Left lung (tissue), 4 donors: ENCODE measurements at regions not wholly inside any gene's neighbourhood (a gene's known extent, or its start where the extent isn't known, plus 50 kb on each side); places are given as distances from the start of the nearest gene placed in this dataset.

ENCODE experiments used
- ATAC-seq: fragments of 200-7000 bp; cut with Tn5 transposase; one replicate; pipeline ENCODE4 v1.9.1; 2020; ENCODE audit warnings: moderate library complexity
- DNase-seq, 4 donors: peaks; one replicate each; pipeline ENCODE4 v3.0.0-alpha.2; 2013 to 2020
- H3K27ac ChIP-seq, 2 donors: fragments of 200-600 bp; sonication (generic) in 1 of 2; one replicate each; pipeline versions ENCODE4 v1.5.0 to v1.8.0; 2020 to 2021
- H3K27me3 ChIP-seq, 2 donors: fragments of 200-600 bp; sonication (generic) in 1 of 2; one replicate each; pipeline versions ENCODE4 v1.5.0 to v1.8.0; 2020 to 2021
- H3K36me3 ChIP-seq, 2 donors: fragments of 200-600 bp; sonication (generic) in 1 of 2; one replicate each; pipeline versions ENCODE4 v1.5.0 to v1.8.0; 2020 to 2021
- H3K4me1 ChIP-seq, 2 donors: fragments of 200-600 bp; one replicate each; pipeline ENCODE4 v1.8.0; 2021
- H3K4me3 ChIP-seq, 2 donors: fragments of 200-600 bp; sonication (generic) in 1 of 2; one replicate each; pipeline versions ENCODE4 v1.5.0 to v1.8.0; 2020 to 2021; ENCODE audit warnings: mild to moderate bottlenecking in 1 of 2
- H3K9me3 ChIP-seq, 2 donors: fragments of 200-600 bp; sonication (generic) in 1 of 2; one replicate each; pipeline versions ENCODE4 v1.5.0 to v1.8.0; 2020 to 2021
- intact Hi-C, 2 donors: fragments of 100-400 bp; cut with DNase I; formaldehyde crosslinking; loops; one replicate each; pipeline versions ENCODE4 v1.11.2 to v1.14.2; 2022
- TF ChIP-seq, protein P1 (sequence below), 2 donors: fragments of 200-600 bp; sonication (generic) in 1 of 2; IDR thresholded peaks; one replicate each; pipeline versions ENCODE4 v1.5.0 to v1.8.0; 2021; ENCODE audit warnings: antibody characterized with exemption in 2 of 2
- donor health status: DM: no; HTN: yes; CAD: no.
- donor health status: DM: no; HTN: no; CAD: no.

DNA sequence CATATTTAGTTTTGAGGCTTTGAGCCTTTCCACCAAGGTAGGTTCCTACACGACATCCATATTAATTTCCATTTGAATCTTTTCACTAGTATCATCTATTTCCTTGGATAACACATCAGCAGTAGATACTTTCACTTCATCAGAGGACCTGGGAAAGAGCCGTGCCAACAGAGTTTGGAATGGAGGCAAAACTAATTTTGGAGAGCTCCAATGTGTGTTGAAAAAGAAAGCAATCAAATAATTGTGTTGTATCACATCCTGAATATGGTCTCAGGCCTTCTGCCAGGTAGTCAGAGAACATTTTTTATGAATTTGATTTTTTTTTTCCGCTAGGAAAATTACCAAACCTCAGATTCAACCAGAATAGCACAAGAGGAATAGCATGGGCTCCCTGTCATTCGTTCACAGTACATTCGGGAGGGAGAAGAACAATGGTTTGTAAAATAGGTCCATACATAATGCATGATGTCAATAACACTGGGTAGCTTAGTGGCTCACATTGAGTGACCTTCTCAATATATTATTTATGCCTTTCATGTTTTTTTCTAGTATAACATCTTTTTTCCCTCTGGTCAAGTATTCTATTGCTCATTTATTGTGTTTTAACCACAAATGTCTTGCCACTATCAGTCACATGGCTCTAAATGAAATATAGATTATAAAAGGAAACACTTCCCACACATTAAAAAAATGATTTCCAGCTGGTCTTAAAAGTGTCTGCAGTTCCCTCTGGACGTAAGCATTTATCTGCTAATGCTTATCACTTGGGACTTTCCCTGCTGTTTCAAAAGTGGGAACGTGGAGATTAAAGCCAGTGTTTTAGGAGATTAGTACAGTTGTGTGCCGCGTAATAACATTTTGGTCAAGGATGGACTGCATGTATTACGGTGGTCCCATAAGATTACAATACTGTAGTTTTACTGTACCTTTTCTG, 68.6 kb upstream of the RAPH1 start:
- no peaks in the 10 kb centered on the region for H3K27me3 ChIP-seq
- H3K4me3 ChIP-seq = no peak overlapping the region
- TF ChIP-seq, protein P1, sequence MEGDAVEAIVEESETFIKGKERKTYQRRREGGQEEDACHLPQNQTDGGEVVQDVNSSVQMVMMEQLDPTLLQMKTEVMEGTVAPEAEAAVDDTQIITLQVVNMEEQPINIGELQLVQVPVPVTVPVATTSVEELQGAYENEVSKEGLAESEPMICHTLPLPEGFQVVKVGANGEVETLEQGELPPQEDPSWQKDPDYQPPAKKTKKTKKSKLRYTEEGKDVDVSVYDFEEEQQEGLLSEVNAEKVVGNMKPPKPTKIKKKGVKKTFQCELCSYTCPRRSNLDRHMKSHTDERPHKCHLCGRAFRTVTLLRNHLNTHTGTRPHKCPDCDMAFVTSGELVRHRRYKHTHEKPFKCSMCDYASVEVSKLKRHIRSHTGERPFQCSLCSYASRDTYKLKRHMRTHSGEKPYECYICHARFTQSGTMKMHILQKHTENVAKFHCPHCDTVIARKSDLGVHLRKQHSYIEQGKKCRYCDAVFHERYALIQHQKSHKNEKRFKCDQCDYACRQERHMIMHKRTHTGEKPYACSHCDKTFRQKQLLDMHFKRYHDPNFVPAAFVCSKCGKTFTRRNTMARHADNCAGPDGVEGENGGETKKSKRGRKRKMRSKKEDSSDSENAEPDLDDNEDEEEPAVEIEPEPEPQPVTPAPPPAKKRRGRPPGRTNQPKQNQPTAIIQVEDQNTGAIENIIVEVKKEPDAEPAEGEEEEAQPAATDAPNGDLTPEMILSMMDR (IDR thresholded peaks at IDR 0.05) = no peak
- no peaks in the 10 kb centered on the region for H3K36me3 ChIP-seq
- H3K27ac ChIP-seq = no peak overlapping the region
- intact Hi-C loops = no loop called here
- peaks cover 0 to 6% of the 10 kb centered on the region in 2 donors for H3K4me1 ChIP-seq
- ATAC-seq = no peak
- no peaks in the 10 kb centered on the region for H3K9me3 ChIP-seq
- DNase-seq = no peak

DNA sequence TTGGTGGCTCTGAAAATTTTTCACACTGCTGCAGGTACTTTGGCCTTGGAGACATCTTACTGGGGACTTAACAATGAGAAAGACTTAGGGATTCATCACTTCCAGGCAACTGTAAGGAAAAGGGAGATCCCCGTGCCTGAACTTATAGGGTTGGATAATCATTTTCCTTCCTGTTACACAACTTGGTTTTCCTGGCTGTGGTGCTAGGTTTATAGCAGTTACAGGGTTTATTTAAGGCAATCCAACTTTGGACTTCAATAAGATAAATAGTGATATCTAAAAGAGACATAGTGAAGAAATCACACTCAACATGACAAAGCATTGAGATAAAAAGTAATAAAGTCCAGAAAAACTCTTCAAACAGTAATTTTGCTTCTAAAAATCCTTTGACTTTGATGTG, 70.2 kb upstream of the RAPH1 start:
- Histone ChIP-seq H3K4me1 (peaks cover 0 to 6% of the 10 kb centered on the region in 2 donors), H3K27ac (no peak overlapping the region), H3K27me3 (no peaks in the 10 kb centered on the region), H3K9me3 (no peaks in the 10 kb centered on the region), H3K4me3 (no peak overlapping the region), H3K36me3 (no peaks in the 10 kb centered on the region)
- intact Hi-C loops = no loop called here
- DNase-seq = peak in 1 of 4 donors; percentile 67
- TF ChIP-seq, protein P1 (IDR thresholded peaks at IDR 0.05) = no peak
- ATAC-seq = no peak

DNA sequence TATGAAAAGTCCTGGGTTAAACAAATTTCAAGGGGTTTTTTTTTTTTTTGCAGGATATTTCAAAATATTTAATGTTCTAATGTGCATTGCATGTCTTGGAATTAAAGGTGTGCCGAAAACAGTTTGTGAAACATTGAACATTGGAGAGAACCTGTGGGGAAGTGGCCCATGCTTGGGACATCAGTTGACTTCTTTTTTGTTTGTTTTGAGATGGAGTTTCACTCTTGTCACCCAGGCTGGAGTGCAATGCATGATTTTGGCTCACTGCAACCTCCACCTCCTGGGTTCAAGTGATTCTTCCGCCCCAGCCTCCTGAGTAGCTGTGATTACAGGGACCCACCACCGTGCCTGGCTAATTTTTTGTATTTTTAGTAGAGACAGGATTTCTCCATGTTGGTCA, 71.0 kb upstream of the RAPH1 start:
- ATAC-seq (no peak), DNase-seq (no peak)
- TF ChIP-seq, protein P1 (IDR thresholded peaks at IDR 0.05) = no peak
- H3K27ac ChIP-seq = no peak overlapping the region
- H3K9me3 ChIP-seq = no peaks in the 10 kb centered on the region
- no peak overlapping the region for H3K4me3 ChIP-seq
- H3K27me3 ChIP-seq = no peaks in the 10 kb centered on the region
- peaks cover 0 to 6% of the 10 kb centered on the region in 2 donors for H3K4me1 ChIP-seq
- no peaks in the 10 kb centered on the region for H3K36me3 ChIP-seq
- intact Hi-C loops = no loop called here

DNA sequence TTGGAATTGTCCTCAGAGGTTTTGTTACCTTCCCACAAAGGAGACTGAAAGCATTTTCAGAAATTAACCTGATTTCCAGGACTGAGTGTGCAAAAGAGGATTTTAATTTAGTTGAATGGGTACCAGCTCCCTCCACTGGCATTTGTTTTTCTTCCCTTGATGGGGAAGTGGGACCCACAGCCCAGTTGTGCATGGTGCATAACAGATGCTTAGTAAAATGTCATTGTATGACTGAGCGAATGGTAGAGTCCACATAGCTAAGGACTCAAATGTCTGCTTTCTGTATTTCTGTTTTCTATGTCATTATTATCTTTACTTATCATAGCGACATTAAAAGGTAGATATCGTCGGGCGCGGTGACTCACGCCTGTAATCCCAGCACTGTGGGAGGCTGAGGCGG, 75.5 kb upstream of the RAPH1 start:
- DNase-seq (no peak), ATAC-seq (no peak)
- no peaks in the 10 kb centered on the region for H3K27me3 ChIP-seq
- H3K36me3 ChIP-seq = no peaks in the 10 kb centered on the region
- H3K9me3 ChIP-seq = no peaks in the 10 kb centered on the region
- intact Hi-C loops = no loop called here
- H3K27ac ChIP-seq = no peak overlapping the region
- no peak overlapping the region for H3K4me3 ChIP-seq
- H3K4me1 ChIP-seq = no peaks in the 10 kb centered on the region
- TF ChIP-seq, protein P1 (IDR thresholded peaks at IDR 0.05) = no peak

DNA sequence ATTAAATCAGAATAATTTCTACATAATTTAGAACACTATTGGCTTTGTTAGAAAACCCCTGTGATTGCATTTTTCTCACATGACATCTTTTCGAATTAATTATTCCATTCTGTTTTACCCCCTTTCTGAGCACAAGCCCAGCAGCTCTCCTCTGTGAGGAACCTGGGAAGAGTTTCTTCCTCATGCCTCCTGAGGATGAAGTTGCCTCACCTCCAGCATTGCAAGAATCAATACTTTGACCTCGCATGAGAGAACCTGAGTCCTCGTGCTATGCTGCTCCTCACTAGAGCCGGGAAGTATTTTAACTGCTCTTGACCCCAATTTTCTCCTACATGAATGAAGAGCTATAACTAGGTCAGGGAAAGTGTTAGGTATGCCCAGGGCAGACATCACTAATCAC, 77.1 kb upstream of the RAPH1 start:
- H3K27ac ChIP-seq = no peak overlapping the region
- H3K27me3 ChIP-seq = no peaks in the 10 kb centered on the region
- H3K36me3 ChIP-seq = no peaks in the 10 kb centered on the region
- no peaks in the 10 kb centered on the region for H3K9me3 ChIP-seq
- intact Hi-C loops = no loop called here
- ATAC-seq (no peak), DNase-seq (no peak)
- no peak overlapping the region for H3K4me3 ChIP-seq
- TF ChIP-seq, protein P1 (IDR thresholded peaks at IDR 0.05) = no peak
- H3K4me1 ChIP-seq = no peaks in the 10 kb centered on the region
